Type B pancreatic cell (in vitro differentiated cells): ENCODE measurements at regions not wholly inside any gene's neighbourhood (a gene's known extent, or its start where the extent isn't known, plus 50 kb on each side); places are given as distances from the start of the nearest gene placed in this dataset.

ENCODE experiments used
- DNase-seq: peaks from one replicate; pipeline ENCODE4 v3.0.0; 2021; ENCODE audit warnings: mixed read lengths; ENCODE audit not compliant: unreplicated experiment; ENCODE audit errors: extremely low spot score
- H3K27ac Mint-ChIP-seq: 2 replicates; pipeline ENCODE4 v1.8.0; 2021; ENCODE audit warnings: mild to moderate bottlenecking, mixed read lengths
- H3K27me3 Mint-ChIP-seq: 2 replicates; pipeline ENCODE4 v1.8.0; 2021; ENCODE audit warnings: mixed read lengths
- H3K36me3 Mint-ChIP-seq: 2 replicates; pipeline ENCODE4 v1.8.0; 2021; ENCODE audit warnings: mixed read lengths
- H3K4me1 Mint-ChIP-seq: one replicate; pipeline ENCODE4 v1.8.0; 2021; ENCODE audit warnings: mixed read lengths; ENCODE audit not compliant: unreplicated experiment
- H3K4me3 Mint-ChIP-seq: 2 replicates; pipeline ENCODE4 v1.8.0; 2021; ENCODE audit warnings: mild to moderate bottlenecking, mixed read lengths
- H3K9me3 Mint-ChIP-seq: 2 replicates; pipeline ENCODE4 v1.8.0; 2021; ENCODE audit warnings: mixed read lengths
- CTCF ChIP-seq: fragments of 200-600 bp; sonication (generic); conservative IDR thresholded peaks from 2 replicates; pipeline ENCODE4 v1.5.0; 2021; ENCODE audit warnings: antibody characterized with exemption, mild to moderate bottlenecking

DNA sequence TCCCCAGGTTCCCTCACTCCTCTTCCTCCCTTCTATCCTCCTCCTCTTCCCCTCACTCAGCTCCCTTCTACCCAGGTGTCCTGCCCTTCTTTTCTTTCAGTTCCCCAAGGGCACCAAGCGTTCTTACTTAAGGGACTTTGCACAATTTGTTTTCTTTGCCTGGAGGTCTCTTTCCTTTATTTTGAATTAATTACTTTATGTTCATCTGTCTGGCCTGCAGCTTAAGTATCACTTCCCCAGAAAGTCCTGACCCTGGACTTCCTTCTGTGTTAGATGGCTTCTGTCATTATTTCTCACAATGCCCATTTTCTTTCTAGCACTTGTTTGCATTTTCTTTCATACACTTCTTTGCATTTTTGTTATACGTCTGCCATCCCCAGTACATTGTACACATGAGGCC is 350.6 kb downstream of the SH3GL2 start:
- Mint-ChIP-seq H3K9me3 (no peaks in the 10 kb centered on the region), H3K4me3 (peak overlapping the region; percentile 0), H3K4me1 (peaks cover 18% of the 10 kb centered on the region), H3K36me3 (no peaks in the 10 kb centered on the region), H3K27ac (peak overlapping the region; percentile 92), H3K27me3 (no peaks in the 10 kb centered on the region)
- no peak for TF ChIP-seq CTCF
- no peak for DNase-seq

DNA sequence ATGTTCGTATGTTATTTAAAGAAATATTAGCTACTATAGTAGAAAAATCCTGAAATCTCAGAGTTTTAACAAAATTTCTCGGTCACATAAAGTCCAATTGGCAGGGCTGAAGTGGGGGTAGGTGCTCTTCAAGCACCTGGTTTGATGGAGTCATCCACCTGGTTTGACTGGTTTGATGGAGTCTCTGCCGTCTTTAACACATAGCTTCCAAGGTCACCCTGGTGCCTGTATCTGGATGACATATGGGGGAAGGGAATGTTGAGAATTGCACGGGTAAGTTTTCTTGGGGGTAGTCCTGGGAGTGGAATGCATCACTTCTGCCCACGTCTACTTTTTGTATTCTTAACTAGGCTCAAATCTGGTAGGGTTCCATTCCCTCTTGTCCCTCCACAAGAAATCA is 351.2 kb downstream of the SH3GL2 start:
- H3K27ac Mint-ChIP-seq = peak overlapping the region; percentile 92
- no peak for DNase-seq
- H3K27me3 Mint-ChIP-seq = no peaks in the 10 kb centered on the region
- H3K4me1 Mint-ChIP-seq = peaks cover 18% of the 10 kb centered on the region
- no peaks in the 10 kb centered on the region for H3K9me3 Mint-ChIP-seq
- no peaks in the 10 kb centered on the region for H3K36me3 Mint-ChIP-seq
- H3K4me3 Mint-ChIP-seq = peak overlapping the region; percentile 70
- no peak for TF ChIP-seq CTCF

DNA sequence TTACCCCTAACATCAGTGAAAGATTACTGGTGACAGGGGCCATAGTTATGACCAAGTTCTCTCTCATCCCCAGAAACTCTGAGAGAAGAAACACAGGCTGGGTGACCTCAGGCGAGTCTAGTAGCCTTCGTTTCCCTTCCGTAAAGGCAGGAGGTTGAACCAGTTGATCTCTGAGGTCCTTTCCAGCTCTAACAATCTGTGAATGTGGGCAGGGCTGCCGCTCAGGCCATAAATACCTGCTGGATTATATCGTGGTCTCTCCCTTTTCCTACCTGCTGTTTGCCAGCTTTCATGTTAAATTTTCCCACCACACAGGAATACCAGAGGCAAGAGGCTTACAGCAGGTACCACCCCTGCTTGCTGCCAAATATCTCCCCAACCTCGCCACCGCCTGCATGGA is 357.5 kb downstream of the SH3GL2 start:
- no peak overlapping the region for H3K4me3 Mint-ChIP-seq
- H3K9me3 Mint-ChIP-seq = peaks cover 7% of the 10 kb centered on the region
- no peak for TF ChIP-seq CTCF
- H3K36me3 Mint-ChIP-seq = peaks cover 4% of the 10 kb centered on the region
- no peak overlapping the region for H3K27ac Mint-ChIP-seq
- H3K27me3 Mint-ChIP-seq = no peaks in the 10 kb centered on the region
- peaks cover 4% of the 10 kb centered on the region for H3K4me1 Mint-ChIP-seq
- DNase-seq = no peak

GRCh38 chr9:17938035-17938655 is 359.3 kb downstream of the SH3GL2 start:
- no peak for TF ChIP-seq CTCF
- Mint-ChIP-seq H3K27ac (peak overlapping the region; percentile 5), H3K4me3 (no peak overlapping the region), H3K36me3 (peaks cover 4% of the 10 kb centered on the region), H3K4me1 (peaks cover 4% of the 10 kb centered on the region), H3K27me3 (no peaks in the 10 kb centered on the region), H3K9me3 (peaks cover 7% of the 10 kb centered on the region)
- no peak for DNase-seq

GRCh38 chr9:17942498-17942897 is 363.6 kb downstream of the SH3GL2 start:
- Mint-ChIP-seq H3K36me3 (peaks cover 4% of the 10 kb centered on the region), H3K27me3 (no peaks in the 10 kb centered on the region), H3K4me3 (no peak overlapping the region), H3K4me1 (peaks cover 4% of the 10 kb centered on the region), H3K27ac (no peak overlapping the region), H3K9me3 (peaks cover 7% of the 10 kb centered on the region)
- no peak for DNase-seq
- TF ChIP-seq CTCF = no peak

DNA sequence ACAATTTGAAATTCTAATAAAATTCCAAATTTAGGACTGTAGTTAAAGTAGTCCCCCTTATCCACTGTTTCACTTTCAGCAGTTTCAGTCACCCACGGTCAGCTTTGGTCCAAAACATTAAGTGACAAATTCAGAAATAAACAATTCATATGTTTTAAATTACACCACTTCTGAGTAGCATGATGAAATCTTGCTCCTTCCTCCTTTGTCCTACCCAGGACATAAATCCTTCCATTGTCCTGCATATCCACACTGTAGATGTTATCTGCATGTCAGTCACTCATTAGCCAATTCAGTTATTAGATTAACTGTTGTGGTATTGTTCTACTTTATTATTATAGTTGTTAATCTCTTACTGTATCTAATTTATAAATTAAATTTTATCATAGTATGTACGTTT is 376.5 kb downstream of the SH3GL2 start:
- H3K4me1 Mint-ChIP-seq = no peaks in the 10 kb centered on the region
- no peak for TF ChIP-seq CTCF
- no peaks in the 10 kb centered on the region for H3K27me3 Mint-ChIP-seq
- H3K9me3 Mint-ChIP-seq = no peaks in the 10 kb centered on the region
- no peak for DNase-seq
- no peak overlapping the region for H3K27ac Mint-ChIP-seq
- H3K4me3 Mint-ChIP-seq = no peak overlapping the region
- no peaks in the 10 kb centered on the region for H3K36me3 Mint-ChIP-seq
